GM23338 (cell line): ENCODE measurements at regions not wholly inside any gene's neighbourhood (a gene's known extent, or its start where the extent isn't known, plus 50 kb on each side); places are given as distances from the start of the nearest gene placed in this dataset.

Source experiments
- ATAC-seq: fragments of 200-7000 bp; cut with Tn5 transposase; 3 replicates; pipeline ENCODE4 v1.9.1; 2020
- DNase-seq: peaks from one replicate; pipeline ENCODE4 v3.0.0-alpha.2; 2015; ENCODE audit warnings: low spot score
- H2AFZ ChIP-seq: fragments of 200-600 bp; sonication (generic); 2 replicates; pipeline ENCODE4 v1.8.0; 2016; ENCODE audit warnings: antibody characterized with exemption, mild to moderate bottlenecking, moderate library complexity
- H3F3A ChIP-seq: fragments of 200-600 bp; sonication (generic); replicated peaks from 2 replicates; pipeline ENCODE4 v1.8.0; 2017; ENCODE audit warnings: antibody characterized with exemption, mixed run types, low read depth
- H3K27ac ChIP-seq: fragments of 200-600 bp; sonication (generic); 2 replicates; pipeline ENCODE4 v1.6.1; 2016; ENCODE audit warnings: low read depth
- H3K27me3 ChIP-seq: fragments of 200-600 bp; sonication (generic); 2 replicates; pipeline ENCODE4 v1.8.0; 2016; ENCODE audit warnings: mild to moderate bottlenecking, mixed run types, moderate library complexity; ENCODE audit not compliant: insufficient read depth
- H3K36me3 ChIP-seq: fragments of 200-600 bp; sonication (generic); 2 replicates; pipeline ENCODE4 v1.8.0; 2016; ENCODE audit warnings: mild to moderate bottlenecking; ENCODE audit not compliant: insufficient read depth
- H3K4me1 ChIP-seq: fragments of 200-600 bp; sonication (generic); 2 replicates; pipeline ENCODE4 v1.8.0; 2016; ENCODE audit warnings: mild to moderate bottlenecking, moderate library complexity; ENCODE audit not compliant: insufficient read depth
- H3K4me2 ChIP-seq: fragments of 200-600 bp; sonication (generic); 2 replicates; pipeline ENCODE4 v1.7.1; 2017; ENCODE audit warnings: mixed run types
- H3K4me3 ChIP-seq: fragments of 200-600 bp; sonication (generic); 2 replicates; pipeline ENCODE4 v1.6.1; 2016; ENCODE audit warnings: mixed run types
- H3K79me2 ChIP-seq: fragments of 200-600 bp; sonication (generic); replicated peaks from 2 replicates; pipeline ENCODE4 v1.8.0; 2017; ENCODE audit warnings: mild to moderate bottlenecking; ENCODE audit not compliant: insufficient read depth
- H3K9me2 ChIP-seq: fragments of 200-600 bp; sonication (generic); 2 replicates; pipeline ENCODE4 v1.8.0; 2017; ENCODE audit not compliant: insufficient read depth
- H4K20me1 ChIP-seq: fragments of 200-600 bp; sonication (generic); replicated peaks from 2 replicates; pipeline ENCODE4 v1.8.0; 2017; ENCODE audit warnings: mild to moderate bottlenecking; ENCODE audit not compliant: insufficient read depth
- H3K27ac Mint-ChIP-seq: 2 replicates; pipeline ENCODE4 v1.8.0; 2020; ENCODE audit warnings: inconsistent platforms, mild to moderate bottlenecking, moderate library complexity, mixed read lengths
- H3K27me3 Mint-ChIP-seq: 3 replicates; pipeline ENCODE4 v1.8.0; 2022; ENCODE audit warnings: low read depth, mild to moderate bottlenecking, moderate library complexity, mixed read lengths, inconsistent platforms; ENCODE audit not compliant: insufficient read depth, poor library complexity
- H3K36me3 Mint-ChIP-seq: 3 replicates; pipeline ENCODE4 v1.8.0; 2021; ENCODE audit warnings: low read depth, mild to moderate bottlenecking, inconsistent platforms, moderate library complexity, mixed read lengths
- H3K4me1 Mint-ChIP-seq: 3 replicates; pipeline ENCODE4 v1.8.0; 2020; ENCODE audit warnings: mild to moderate bottlenecking, inconsistent platforms, mixed read lengths
- H3K4me3 Mint-ChIP-seq: 3 replicates; pipeline ENCODE4 v1.8.0; 2021; ENCODE audit warnings: moderate library complexity, mild to moderate bottlenecking, inconsistent platforms, mixed read lengths
- H3K9me3 Mint-ChIP-seq: 3 replicates; pipeline ENCODE4 v1.8.0; 2020; ENCODE audit warnings: moderate library complexity, mild to moderate bottlenecking, inconsistent platforms, mixed read lengths
- CREB1 ChIP-seq: fragments of 250-450 bp; sonication (Bioruptor Pico); IDR thresholded peaks from 2 replicates; pipeline ENCODE4 v1.5.0; 2020; ENCODE audit warnings: low read depth, mild to moderate bottlenecking, moderate library complexity
- ETS1 ChIP-seq: IDR thresholded peaks from 2 replicates; pipeline ENCODE4 v1.6.1; 2016; ENCODE audit warnings: antibody characterized with exemption
- EZH2 ChIP-seq: fragments of 200-600 bp; sonication (generic); IDR thresholded peaks from one replicate; pipeline ENCODE4 v1.8.0; 2017; ENCODE audit warnings: antibody characterized with exemption, mild to moderate bottlenecking, low read depth; ENCODE audit not compliant: unreplicated experiment
- EZH2phosphoT487 ChIP-seq: fragments of 200-600 bp; sonication (generic); IDR thresholded peaks from one replicate; pipeline ENCODE4 v1.8.1; 2018; ENCODE audit warnings: antibody characterized with exemption; ENCODE audit not compliant: unreplicated experiment
- POLR2AphosphoS5 ChIP-seq: IDR thresholded peaks from 2 replicates; pipeline ENCODE4 v1.6.1; 2016; ENCODE audit warnings: antibody characterized with exemption, low read depth
- REST ChIP-seq: IDR thresholded peaks from one replicate; pipeline ENCODE4 v1.6.1; 2018; ENCODE audit warnings: antibody characterized with exemption; ENCODE audit not compliant: unreplicated experiment
- STAT1 ChIP-seq: IDR thresholded peaks from one replicate; pipeline ENCODE4 v1.6.1; 2016; ENCODE audit warnings: antibody characterized with exemption; ENCODE audit not compliant: unreplicated experiment
- ZNF331 ChIP-seq: fragments of 250-450 bp; sonication (Bioruptor Pico); IDR thresholded peaks from 2 replicates; pipeline ENCODE4 v1.5.0; 2020; ENCODE audit warnings: low read depth, mild to moderate bottlenecking, moderate library complexity
- ZNF462 ChIP-seq: fragments of 250-450 bp; sonication (Bioruptor Pico); IDR thresholded peaks from 2 replicates; pipeline ENCODE4 v1.5.0; 2020; ENCODE audit warnings: mild to moderate bottlenecking, moderate library complexity

GRCh38 chrX:124238268-124238667 lies 94.2 kb upstream of the TEX13D start:
- Histone ChIP-seq H4K20me1 (no peaks in the 10 kb centered on the region), H3F3A (no peaks in the 10 kb centered on the region), H3K4me1 (no peaks in the 10 kb centered on the region), H3K9me2 (no peaks in the 10 kb centered on the region), H3K4me3 (no peak overlapping the region), H2AFZ (no peak overlapping the region), H3K4me2 (no peak overlapping the region), H3K79me2 (no peaks in the 10 kb centered on the region), H3K27me3 (0 out of 2 replicates have a peak, but pooled peaks cover 5% of the 10 kb centered on the region), H3K36me3 (no peaks in the 10 kb centered on the region), H3K27ac (no peak overlapping the region)
- DNase-seq, result no peak
- no peaks in the 10 kb centered on the region for H3K9me3 Mint-ChIP-seq
- H3K4me3 Mint-ChIP-seq, result no peak overlapping the region
- peaks cover 1% of the 10 kb centered on the region for H3K4me1 Mint-ChIP-seq
- no peak for ATAC-seq
- no peak overlapping the region for H3K27ac Mint-ChIP-seq
- H3K27me3 Mint-ChIP-seq, result peaks cover 16% of the 10 kb centered on the region
- TF ChIP-seq EZH2phosphoT487 (no peak), STAT1 (no peak)
- H3K36me3 Mint-ChIP-seq, result no peaks in the 10 kb centered on the region

GRCh38 chrX:124239324-124239723 lies 93.1 kb upstream of the TEX13D start:
- Histone ChIP-seq H3K4me2 (no peak overlapping the region), H3K4me1 (no peaks in the 10 kb centered on the region), H4K20me1 (no peaks in the 10 kb centered on the region), H3K27ac (no peak overlapping the region), H3K36me3 (no peaks in the 10 kb centered on the region), H2AFZ (no peak overlapping the region), H3K4me3 (no peak overlapping the region), H3K9me2 (no peaks in the 10 kb centered on the region), H3K27me3 (0 out of 2 replicates have a peak, but pooled peaks cover 2% of the 10 kb centered on the region), H3F3A (no peaks in the 10 kb centered on the region), H3K79me2 (no peaks in the 10 kb centered on the region)
- Mint-ChIP-seq H3K4me1 (no peaks in the 10 kb centered on the region; the same call in 1 of the 3 replicates), H3K4me3 (no peak overlapping the region), H3K27ac (no peak overlapping the region), H3K36me3 (no peaks in the 10 kb centered on the region), H3K27me3 (peaks cover 6% of the 10 kb centered on the region), H3K9me3 (no peaks in the 10 kb centered on the region)
- ATAC-seq, result no peak
- DNase-seq, result no peak
- TF ChIP-seq STAT1, result no peak
- TF ChIP-seq ZNF462 (CRISPR knock-in tag), result no peak
- no peak for TF ChIP-seq ZNF331
- no peak for TF ChIP-seq CREB1 (CRISPR knock-in tag)
- no peak for TF ChIP-seq EZH2
- TF ChIP-seq POLR2AphosphoS5, result no peak
- no peak for TF ChIP-seq REST
- TF ChIP-seq EZH2phosphoT487, result no peak
- no peak for TF ChIP-seq ETS1
